Adrenal gland (tissue), 9 donors: ENCODE measurements at regions not wholly inside any gene's neighbourhood (a gene's known extent, or its start where the extent isn't known, plus 50 kb on each side); places are given as distances from the start of the nearest gene placed in this dataset.

Experiments used
- DNase-seq, 7 donors: peaks; one replicate each; pipeline ENCODE4 v3.0.0-alpha.2; 2019 to 2020
- H3K27ac ChIP-seq, 5 donors: fragments of 200-600 bp; sonication (generic) in 4 of 5; 1 replicate in 3 of 5; 2 replicates in 2 of 5; pipeline versions ENCODE4 v1.5.1 to v1.8.0; 2016 to 2020; ENCODE audit warnings: mild to moderate bottlenecking in 1 of 5
- H3K27me3 ChIP-seq: fragments of 200-600 bp; 2 replicates; pipeline ENCODE4 v1.8.0; 2021
- H3K36me3 ChIP-seq, 2 donors: fragments of 200-600 bp; replicated peaks in 1 of 2; 1 replicate in 1 of 2; 2 replicates in 1 of 2; pipeline versions ENCODE4 v1.5.1 to v1.8.0; 2018 to 2022
- H3K4me1 ChIP-seq, 2 donors: fragments of 200-600 bp; replicated peaks in 1 of 2; 1 replicate in 1 of 2; 2 replicates in 1 of 2; pipeline versions ENCODE4 v1.5.1 to v1.8.0; 2018 to 2021
- H3K4me3 ChIP-seq, 4 donors: fragments of 200-600 bp; sonication (generic) in 3 of 4; one replicate each; pipeline ENCODE4 v1.5.1; 2016 to 2018
- H3K9me3 ChIP-seq, 3 donors: fragments of 200-600 bp; sonication (generic) in 1 of 3; replicated peaks in 1 of 3; 1 replicate in 2 of 3; 2 replicates in 1 of 3; pipeline versions ENCODE4 v1.5.1 to v1.8.0; 2016 to 2021
- CTCF ChIP-seq, 6 experiments: fragments of 450-650 bp in 4 of 6; fragments of 200-600 bp in 2 of 6; sonication (generic) in 1 of 6; IDR thresholded peaks; 1 replicate in 5 of 6; 2 replicates in 1 of 6; pipeline versions ENCODE4 v1.5.1 to v1.8.0; 2016 to 2021; ENCODE audit warnings: antibody characterized with exemption in 6 of 6, mild to moderate bottlenecking in 2 of 6, moderate library complexity in 1 of 6
- POLR2A ChIP-seq, 2 donors: fragments of 450-650 bp; IDR thresholded peaks; one replicate each; pipeline ENCODE4 v1.6.1; 2017; ENCODE audit warnings: antibody characterized with exemption in 2 of 2, mild to moderate bottlenecking in 2 of 2, moderate library complexity in 1 of 2
- WGBS, 4 donors: extraction: QIAGEN DNeasy Blood & Tissue Kit in 2 of 4; methylation state at CpG; one replicate each; pipeline versions ENCODE4 v1.1.5 to v1.1.7; 2013 to 2017; 5-methylcytosine and 5-hydroxymethylcytosine counted together
- intact Hi-C, 2 donors: fragments of 100-400 bp; cut with DNase I; formaldehyde crosslinking; loops; one replicate each; pipeline versions ENCODE4 v1.14.1 to v1.15.0; 2022 to 2023
- donor health status: healthy with polysubstance abuse.
- donor health status: Bipolar disorder and iron deficiency.
- donor health status: DM: yes; HTN: yes; CAD: no.
- donor health status: DM: no; HTN: no; CAD: no.
- donor health status: DM: no; HTN: no; CAD: no.

GRCh38 chr3:25064681-25065080, 363.4 kb upstream of the RARB start:
- no peak for DNase-seq
- intact Hi-C loops = no loop called here
- H3K27ac ChIP-seq = no peak overlapping the region
- H3K9me3 ChIP-seq = no peaks in the 10 kb centered on the region
- no peak overlapping the region for H3K4me3 ChIP-seq
- no peaks in the 10 kb centered on the region for H3K4me1 ChIP-seq
- H3K27me3 ChIP-seq = no peaks in the 10 kb centered on the region
- WGBS, 4 donors = 54 to 82% (median 70%) methylated on average over 2 of the region's 2 CpGs
- H3K36me3 ChIP-seq = no peaks in the 10 kb centered on the region
- TF ChIP-seq CTCF (IDR thresholded peaks at IDR 0.05) (no peak), POLR2A (IDR thresholded peaks at IDR 0.05) (no peak)

- 67 to 92% (median 73%) methylated on average over 3 of the region's 3 CpGs for WGBS, 4 donors
- intact Hi-C loops = no loop called here
- TF ChIP-seq POLR2A (IDR thresholded peaks at IDR 0.05) = no peak
- TF ChIP-seq CTCF (IDR thresholded peaks at IDR 0.05) = no peak
Measured at GRCh38 chr3:25069970-25070369, 358.1 kb upstream of the RARB start.

DNA sequence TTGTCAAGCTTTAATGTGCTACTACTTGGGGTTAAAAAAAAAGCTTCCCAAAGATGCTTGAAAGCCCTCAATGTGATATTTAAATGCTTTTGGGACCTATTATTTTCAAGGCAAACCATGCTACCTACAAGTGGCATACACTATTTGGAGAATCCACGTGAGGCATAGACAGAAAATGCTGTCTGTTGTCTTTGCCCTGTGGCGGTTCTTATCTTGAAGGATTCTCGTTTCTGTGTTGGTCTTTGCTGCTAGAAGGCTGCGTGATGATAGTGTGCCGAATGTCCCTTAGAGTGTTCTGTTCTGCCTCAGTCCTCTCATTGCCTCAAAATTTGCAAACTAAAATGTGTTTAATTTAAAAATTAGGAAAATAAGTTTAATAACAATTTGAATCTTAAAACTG, 356.2 kb upstream of the RARB start:
- TF ChIP-seq CTCF (IDR thresholded peaks at IDR 0.05) (no peak), POLR2A (IDR thresholded peaks at IDR 0.05) (no peak)
- no peak for DNase-seq
- 73 to 80% (median 77%) methylated on average over 5 of the region's 5 CpGs for WGBS, 4 donors
- Histone ChIP-seq H3K36me3 (no peaks in the 10 kb centered on the region), H3K4me3 (no peak overlapping the region), H3K27ac (no peak overlapping the region), H3K27me3 (no peaks in the 10 kb centered on the region), H3K4me1 (no peaks in the 10 kb centered on the region), H3K9me3 (no peaks in the 10 kb centered on the region)
- intact Hi-C loops = no loop called here

More at GRCh38 chr3:25069970-25070369, 358.1 kb upstream of the RARB start:
- no peak for DNase-seq
- Histone ChIP-seq H3K27ac (no peak overlapping the region), H3K9me3 (no peaks in the 10 kb centered on the region), H3K4me3 (no peak overlapping the region), H3K27me3 (no peaks in the 10 kb centered on the region), H3K36me3 (no peaks in the 10 kb centered on the region), H3K4me1 (no peaks in the 10 kb centered on the region)

DNA sequence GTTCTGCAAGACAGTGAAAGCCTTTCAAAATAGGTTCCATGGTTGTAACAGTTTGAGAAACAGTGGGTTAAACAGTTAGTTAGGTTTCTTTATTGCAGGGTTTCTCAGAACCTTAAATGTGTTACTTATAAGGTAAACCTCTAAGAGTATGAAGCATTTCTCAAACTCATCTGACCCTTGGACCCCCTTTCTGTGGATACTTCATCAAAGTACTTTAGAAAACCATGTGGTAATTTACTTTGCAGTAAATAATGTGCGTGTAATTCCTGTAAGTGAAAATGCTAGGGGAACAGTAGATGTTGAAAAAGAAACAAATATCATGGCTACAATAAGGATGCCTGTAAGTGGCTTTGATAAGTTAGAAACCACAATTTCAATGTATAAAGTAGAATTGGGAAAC, 354.6 kb upstream of the RARB start:
- WGBS, 4 donors = 77 to 89% (median 83%) methylated on average over 1 of the region's 1 CpG
- Histone ChIP-seq H3K9me3 (no peaks in the 10 kb centered on the region), H3K36me3 (no peaks in the 10 kb centered on the region), H3K27ac (no peak overlapping the region), H3K4me3 (no peak overlapping the region), H3K4me1 (no peaks in the 10 kb centered on the region), H3K27me3 (no peaks in the 10 kb centered on the region)
- intact Hi-C loops = no loop called here
- no peak for DNase-seq
- no peak for TF ChIP-seq CTCF (IDR thresholded peaks at IDR 0.05)
